ENCODE measurements at regions not wholly inside any gene's neighbourhood (a gene's known extent, or its start where the extent isn't known, plus 50 kb on each side); places are given as distances from the start of the nearest gene placed in this dataset.

- no peak for TF ChIP-seq NANOG (IDR thresholded peaks at IDR 0.05; ENCODE audit: borderline replicate concordance)
- TF ChIP-seq REST (IDR thresholded peaks at IDR 0.05; ENCODE audit: unreplicated experiment) = no peak
- no peak for TF ChIP-seq CTCF (conservative IDR thresholded peaks at IDR 0.05; ENCODE audit: low read depth in 2 of 2)
- no peak for TF ChIP-seq EZH2 (IDR thresholded peaks at IDR 0.05; ENCODE audit: low read depth, unreplicated experiment)
Measured at GRCh38 chr19:30856376-30856775, 484.2 kb downstream of the ZNF536 start.
